ENCODE measurements at regions not wholly inside any gene's neighbourhood (a gene's known extent, or its start where the extent isn't known, plus 50 kb on each side); places are given as distances from the start of the nearest gene placed in this dataset.

- no peak for ATAC-seq (ENCODE audit: insufficient read depth, low read depth)
- no peak overlapping the region for H3K4me2 ChIP-seq (ENCODE audit: insufficient read depth, low read length)
- no peaks in the 10 kb centered on the region for H4K20me1 ChIP-seq (ENCODE audit: insufficient read depth, low read length)
- H3K79me2 ChIP-seq (ENCODE audit: insufficient read depth, low read length), result no peaks in the 10 kb centered on the region
- no peak overlapping the region for H3K27ac ChIP-seq (ENCODE audit: low read length)
- peaks cover 4% of the 10 kb centered on the region for H3K9me3 ChIP-seq (ENCODE audit: insufficient read depth, low read length, severe bottlenecking)
- H2AFZ ChIP-seq (ENCODE audit: low read depth, low read length), result no peak overlapping the region
- no peaks in the 10 kb centered on the region for H3K4me1 ChIP-seq (ENCODE audit: insufficient read depth, low read length)
- TF ChIP-seq EZH2 (IDR thresholded peaks at IDR 0.05; ENCODE audit: borderline replicate concordance, low read depth, low read length, severe bottlenecking) (no peak), CTCF (IDR thresholded peaks at IDR 0.05; ENCODE audit: borderline replicate concordance, extremely low read depth, low read length, poor library complexity, severe bottlenecking) (no peak)
- H3K9ac ChIP-seq (ENCODE audit: low read depth, low read length), result no peak overlapping the region
- no peaks in the 10 kb centered on the region for H3K36me3 ChIP-seq (ENCODE audit: insufficient read depth, low read length)
- DNase-seq, result no peak
- H3K4me3 ChIP-seq (ENCODE audit: low read depth in 1 of 2, low read length in 2 of 2), result no peak overlapping the region
- no peaks in the 10 kb centered on the region for H3K27me3 ChIP-seq (ENCODE audit: insufficient read depth, low read length, poor library complexity)
Observed at GRCh38 chr6:88477413-88477812, 311.3 kb upstream of the CNR1 start.

- Histone ChIP-seq H3K9me3 (ENCODE audit: insufficient read depth, low read length, severe bottlenecking) (peaks cover 4% of the 10 kb centered on the region), H3K4me1 (ENCODE audit: insufficient read depth, low read length) (no peaks in the 10 kb centered on the region), H3K4me3 (ENCODE audit: low read depth in 1 of 2, low read length in 2 of 2) (no peak overlapping the region), H4K20me1 (ENCODE audit: insufficient read depth, low read length) (no peaks in the 10 kb centered on the region), H3K27ac (ENCODE audit: low read length) (no peak overlapping the region), H3K9ac (ENCODE audit: low read depth, low read length) (no peak overlapping the region), H3K4me2 (ENCODE audit: insufficient read depth, low read length) (no peak overlapping the region), H2AFZ (ENCODE audit: low read depth, low read length) (no peak overlapping the region), H3K27me3 (ENCODE audit: insufficient read depth, low read length, poor library complexity) (no peaks in the 10 kb centered on the region), H3K36me3 (ENCODE audit: insufficient read depth, low read length) (no peaks in the 10 kb centered on the region), H3K79me2 (ENCODE audit: insufficient read depth, low read length) (no peaks in the 10 kb centered on the region)
- DNase-seq (no peak), ATAC-seq (ENCODE audit: insufficient read depth, low read depth) (no peak)
- no peak for TF ChIP-seq CTCF (IDR thresholded peaks at IDR 0.05; ENCODE audit: borderline replicate concordance, extremely low read depth, low read length, poor library complexity, severe bottlenecking)
- no peak for TF ChIP-seq EZH2 (IDR thresholded peaks at IDR 0.05; ENCODE audit: borderline replicate concordance, low read depth, low read length, severe bottlenecking)
Observed at GRCh38 chr6:88476388-88476787, 310.2 kb upstream of the CNR1 start.

DNA sequence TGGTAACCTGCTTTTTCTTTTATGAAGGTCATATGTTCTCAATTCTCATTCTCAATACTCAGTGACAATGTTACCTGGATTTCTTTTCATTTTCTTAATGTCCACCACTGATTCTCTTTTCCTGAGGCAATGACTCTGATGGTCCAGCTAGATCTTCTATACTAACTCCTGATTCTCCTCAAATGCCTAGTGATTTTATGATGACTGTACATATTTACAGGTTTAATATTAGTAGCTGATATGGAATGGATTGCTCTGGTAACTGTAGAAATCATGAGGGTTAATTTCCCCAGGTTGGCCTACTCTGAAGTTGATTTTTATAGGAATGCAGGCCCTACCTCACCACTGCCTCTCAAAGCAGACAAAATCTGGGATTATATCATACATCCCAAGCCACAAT lies 308.6 kb upstream of the CNR1 start:
- Histone ChIP-seq H3K9me3 (ENCODE audit: insufficient read depth, low read length, severe bottlenecking) (peaks cover 4% of the 10 kb centered on the region), H4K20me1 (ENCODE audit: insufficient read depth, low read length) (no peaks in the 10 kb centered on the region), H3K27ac (ENCODE audit: low read length) (no peak overlapping the region), H3K4me3 (ENCODE audit: low read depth in 1 of 2, low read length in 2 of 2) (no peak overlapping the region), H3K36me3 (ENCODE audit: insufficient read depth, low read length) (no peaks in the 10 kb centered on the region), H3K9ac (ENCODE audit: low read depth, low read length) (no peak overlapping the region), H3K4me1 (ENCODE audit: insufficient read depth, low read length) (no peaks in the 10 kb centered on the region), H2AFZ (ENCODE audit: low read depth, low read length) (no peak overlapping the region), H3K27me3 (ENCODE audit: insufficient read depth, low read length, poor library complexity) (no peaks in the 10 kb centered on the region), H3K79me2 (ENCODE audit: insufficient read depth, low read length) (no peaks in the 10 kb centered on the region), H3K4me2 (ENCODE audit: insufficient read depth, low read length) (no peak overlapping the region)
- ATAC-seq (ENCODE audit: insufficient read depth, low read depth) (no peak), DNase-seq (no peak)
- TF ChIP-seq CTCF (IDR thresholded peaks at IDR 0.05; ENCODE audit: borderline replicate concordance, extremely low read depth, low read length, poor library complexity, severe bottlenecking) (no peak), EZH2 (IDR thresholded peaks at IDR 0.05; ENCODE audit: borderline replicate concordance, low read depth, low read length, severe bottlenecking) (no peak)

DNA sequence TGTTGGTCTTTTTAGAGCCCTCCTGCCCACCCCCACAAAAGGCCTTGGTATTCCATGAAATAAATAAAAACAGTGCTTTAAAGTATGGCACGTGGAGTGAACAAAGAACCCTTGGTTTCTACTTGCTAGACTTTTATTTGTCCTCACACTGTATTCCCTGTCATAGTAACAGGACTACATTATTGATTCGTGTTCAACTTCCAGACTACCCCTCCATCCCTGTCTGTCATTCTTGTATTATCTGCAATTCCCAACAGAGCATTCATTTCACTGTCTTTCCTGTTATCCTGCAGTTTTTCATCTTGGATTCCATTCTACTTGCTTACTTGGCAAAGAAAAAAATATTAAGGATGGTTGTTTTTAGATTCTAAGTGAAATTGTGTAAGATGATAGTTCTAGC lies 307.4 kb upstream of the CNR1 start:
- Histone ChIP-seq H3K4me1 (ENCODE audit: insufficient read depth, low read length) (no peaks in the 10 kb centered on the region), H3K9ac (ENCODE audit: low read depth, low read length) (no peak overlapping the region), H3K27me3 (ENCODE audit: insufficient read depth, low read length, poor library complexity) (no peaks in the 10 kb centered on the region), H3K27ac (ENCODE audit: low read length) (no peak overlapping the region), H2AFZ (ENCODE audit: low read depth, low read length) (no peak overlapping the region), H3K9me3 (ENCODE audit: insufficient read depth, low read length, severe bottlenecking) (peaks cover 4% of the 10 kb centered on the region), H4K20me1 (ENCODE audit: insufficient read depth, low read length) (no peaks in the 10 kb centered on the region), H3K36me3 (ENCODE audit: insufficient read depth, low read length) (no peaks in the 10 kb centered on the region), H3K79me2 (ENCODE audit: insufficient read depth, low read length) (no peaks in the 10 kb centered on the region), H3K4me2 (ENCODE audit: insufficient read depth, low read length) (no peak overlapping the region), H3K4me3 (ENCODE audit: low read depth in 1 of 2, low read length in 2 of 2) (no peak overlapping the region)
- DNase-seq (no peak), ATAC-seq (ENCODE audit: insufficient read depth, low read depth) (no peak)
- TF ChIP-seq EZH2 (IDR thresholded peaks at IDR 0.05; ENCODE audit: borderline replicate concordance, low read depth, low read length, severe bottlenecking) (no peak), CTCF (IDR thresholded peaks at IDR 0.05; ENCODE audit: borderline replicate concordance, extremely low read depth, low read length, poor library complexity, severe bottlenecking) (no peak)

Measured in DND-41 (cell line).